Thyroid gland (tissue), 4 donors: ENCODE measurements at regions not wholly inside any gene's neighbourhood (a gene's known extent, or its start where the extent isn't known, plus 50 kb on each side); places are given as distances from the start of the nearest gene placed in this dataset.

Experiments used
- DNase-seq, 2 donors: peaks; one replicate each; pipeline ENCODE4 v3.0.0-alpha.2; 2019
- H3K27ac ChIP-seq, 3 donors: fragments of 200-600 bp; sonication (generic); 1 replicate in 2 of 3; 2 replicates in 1 of 3; pipeline ENCODE4 v1.5.1; 2016 to 2019; ENCODE audit warnings: mild to moderate bottlenecking in 1 of 3, moderate library complexity in 1 of 3
- H3K27me3 ChIP-seq: fragments of 200-600 bp; sonication (generic); one replicate; pipeline ENCODE4 v1.5.1; 2019
- H3K36me3 ChIP-seq, 2 donors: fragments of 200-600 bp; sonication (generic); one replicate each; pipeline ENCODE4 v1.5.1; 2016 to 2019
- H3K4me1 ChIP-seq, 2 donors: fragments of 200-600 bp; sonication (generic); one replicate each; pipeline ENCODE4 v1.5.1; 2017 to 2019
- H3K4me3 ChIP-seq, 3 donors: fragments of 200-600 bp; sonication (generic); replicated peaks in 1 of 3; 1 replicate in 2 of 3; 2 replicates in 1 of 3; pipeline ENCODE4 v1.5.1; 2016; ENCODE audit warnings: mild to moderate bottlenecking in 1 of 3
- H3K9me3 ChIP-seq: fragments of 200-600 bp; sonication (generic); one replicate; pipeline ENCODE4 v1.5.1; 2017
- CTCF ChIP-seq, 6 experiments: fragments of 200-600 bp in 3 of 6; fragments of 450-650 bp in 3 of 6; sonication (generic) in 3 of 6; IDR thresholded peaks; one replicate each; pipeline ENCODE4 v1.5.1; 2016 to 2019; ENCODE audit warnings: antibody characterized with exemption in 6 of 6, mild to moderate bottlenecking in 2 of 6, inconsistent platforms in 1 of 6, moderate library complexity in 1 of 6
- POLR2A ChIP-seq, 2 donors: fragments of 450-650 bp; IDR thresholded peaks; one replicate each; pipeline ENCODE4 v1.6.1; 2017; ENCODE audit warnings: antibody characterized with exemption in 2 of 2, mild to moderate bottlenecking in 2 of 2, moderate library complexity in 1 of 2
- WGBS, 2 donors: methylation state at CpG; one replicate each; pipeline ENCODE4 v1.1.5; 2017; 5-methylcytosine and 5-hydroxymethylcytosine counted together
- intact Hi-C: fragments of 100-400 bp; cut with DNase I; formaldehyde crosslinking; loops from one replicate; pipeline ENCODE4 v1.15.1; 2023

GRCh38 chr6:163776196-163776905, 361.8 kb downstream of the QKI start:
- DNase-seq = no peak
- Histone ChIP-seq H3K27me3 (no peaks in the 10 kb centered on the region), H3K4me3 (no peak overlapping the region), H3K9me3 (no peaks in the 10 kb centered on the region), H3K36me3 (no peaks in the 10 kb centered on the region), H3K27ac (no peak overlapping the region), H3K4me1 (no peaks in the 10 kb centered on the region)
- WGBS, 2 donors = 86 to 88% methylated on average over 5 of the region's 5 CpGs
- TF ChIP-seq POLR2A (IDR thresholded peaks at IDR 0.05) (no peak), CTCF (IDR thresholded peaks at IDR 0.05) (no peak)
- intact Hi-C loops = no loop called here

- TF ChIP-seq CTCF (IDR thresholded peaks at IDR 0.05) = no peak
- TF ChIP-seq POLR2A (IDR thresholded peaks at IDR 0.05) = no peak
- Histone ChIP-seq H3K27me3 (no peaks in the 10 kb centered on the region), H3K27ac (no peak overlapping the region), H3K4me1 (no peaks in the 10 kb centered on the region), H3K9me3 (no peaks in the 10 kb centered on the region), H3K4me3 (no peak overlapping the region), H3K36me3 (no peaks in the 10 kb centered on the region)
- WGBS, 2 donors = 79 to 80% methylated on average over 3 of the region's 3 CpGs
- DNase-seq = no peak
- intact Hi-C loops = no loop called here
These were observed 360.8 kb downstream of the QKI start for GRCh38 chr6:163775313-163775712.

GRCh38 chr6:163774485-163774884, 360.0 kb downstream of the QKI start:
- Histone ChIP-seq H3K4me3 (no peak overlapping the region), H3K9me3 (no peaks in the 10 kb centered on the region), H3K27me3 (no peaks in the 10 kb centered on the region), H3K27ac (no peak overlapping the region), H3K4me1 (no peaks in the 10 kb centered on the region), H3K36me3 (no peaks in the 10 kb centered on the region)
- TF ChIP-seq POLR2A (IDR thresholded peaks at IDR 0.05) (no peak), CTCF (IDR thresholded peaks at IDR 0.05) (no peak)
- no peak for DNase-seq
- intact Hi-C loops = no loop called here
- WGBS, 2 donors = 96% methylated on average over 8 of the region's 8 CpGs

GRCh38 chr6:163773646-163774045, 359.1 kb downstream of the QKI start:
- Histone ChIP-seq H3K4me1 (no peaks in the 10 kb centered on the region), H3K27ac (no peak overlapping the region), H3K9me3 (no peaks in the 10 kb centered on the region), H3K27me3 (no peaks in the 10 kb centered on the region), H3K36me3 (no peaks in the 10 kb centered on the region), H3K4me3 (no peak overlapping the region)
- intact Hi-C loops = no loop called here
- 90 to 91% methylated on average over 4 of the region's 4 CpGs for WGBS, 2 donors
- DNase-seq = no peak
- TF ChIP-seq POLR2A (IDR thresholded peaks at IDR 0.05) = no peak
- no peak for TF ChIP-seq CTCF (IDR thresholded peaks at IDR 0.05)

- H3K9me3 ChIP-seq = no peaks in the 10 kb centered on the region
- 91 to 93% methylated on average over 1 of the region's 1 CpG for WGBS, 2 donors
- no peak overlapping the region for H3K4me3 ChIP-seq
- no peaks in the 10 kb centered on the region for H3K36me3 ChIP-seq
- H3K4me1 ChIP-seq = no peaks in the 10 kb centered on the region
- no peaks in the 10 kb centered on the region for H3K27me3 ChIP-seq
- no peak for DNase-seq
- H3K27ac ChIP-seq = no peak overlapping the region
- intact Hi-C loops = no loop called here
- TF ChIP-seq CTCF (IDR thresholded peaks at IDR 0.05) = no peak
- TF ChIP-seq POLR2A (IDR thresholded peaks at IDR 0.05) = no peak
These were observed 358.2 kb downstream of the QKI start for GRCh38 chr6:163772701-163773100.
